KMS-11 (cell line): ENCODE measurements at regions not wholly inside any gene's neighbourhood (a gene's known extent, or its start where the extent isn't known, plus 50 kb on each side); places are given as distances from the start of the nearest gene placed in this dataset.

Experiments used
- H2AFZ ChIP-seq: fragments of 200-600 bp; sonication (generic); 2 replicates; pipeline ENCODE4 v1.6.1; 2016; ENCODE audit warnings: antibody characterized with exemption, mixed run types, low read depth
- H3K27ac ChIP-seq: fragments of 200-600 bp; sonication (generic); 2 replicates; pipeline ENCODE4 v1.6.1; 2016; ENCODE audit warnings: mild to moderate bottlenecking, mixed run types
- H3K27me3 ChIP-seq: fragments of 200-600 bp; sonication (generic); 2 replicates; pipeline ENCODE4 v1.6.1; 2017; ENCODE audit warnings: mild to moderate bottlenecking, low read depth, mixed run types, moderate library complexity; ENCODE audit not compliant: insufficient read depth
- H3K36me3 ChIP-seq: fragments of 200-600 bp; sonication (generic); 2 replicates; pipeline ENCODE4 v1.6.1; 2017; ENCODE audit warnings: mild to moderate bottlenecking, mixed run types; ENCODE audit not compliant: insufficient read depth
- H3K4me1 ChIP-seq: fragments of 200-600 bp; sonication (generic); 2 replicates; pipeline ENCODE4 v1.6.1; 2016; ENCODE audit warnings: mild to moderate bottlenecking, low read depth, mixed run types; ENCODE audit not compliant: poor library complexity, severe bottlenecking
- H3K4me2 ChIP-seq: fragments of 200-600 bp; sonication (generic); 2 replicates; pipeline ENCODE4 v1.7.0; 2016; ENCODE audit warnings: mild to moderate bottlenecking, mixed run types
- H3K4me3 ChIP-seq: fragments of 200-600 bp; sonication (generic); IDR thresholded peaks from 2 replicates; pipeline ENCODE4 v1.6.1; 2017; ENCODE audit warnings: low read depth, low read length, mixed read lengths; ENCODE audit not compliant: insufficient read depth
- H3K79me2 ChIP-seq: fragments of 200-600 bp; sonication (generic); 2 replicates; pipeline ENCODE4 v1.6.1; 2016; ENCODE audit warnings: low read depth, mixed run types; ENCODE audit not compliant: insufficient read depth
- H3K9ac ChIP-seq: fragments of 200-600 bp; sonication (generic); 2 replicates; pipeline ENCODE4 v1.6.1; 2016; ENCODE audit warnings: mild to moderate bottlenecking, mixed run types
- H4K20me1 ChIP-seq: fragments of 200-600 bp; sonication (generic); 2 replicates; pipeline ENCODE4 v1.6.1; 2016; ENCODE audit warnings: mild to moderate bottlenecking, mixed run types; ENCODE audit not compliant: insufficient read depth
- TF ChIP-seq, protein P1 (sequence below): fragments of 200-600 bp; sonication (generic); conservative IDR thresholded peaks from 2 replicates; pipeline ENCODE4 v1.6.1; 2017; ENCODE audit warnings: low read depth, mild to moderate bottlenecking, antibody characterized with exemption, low read length, moderate library complexity, mixed read lengths

DNA sequence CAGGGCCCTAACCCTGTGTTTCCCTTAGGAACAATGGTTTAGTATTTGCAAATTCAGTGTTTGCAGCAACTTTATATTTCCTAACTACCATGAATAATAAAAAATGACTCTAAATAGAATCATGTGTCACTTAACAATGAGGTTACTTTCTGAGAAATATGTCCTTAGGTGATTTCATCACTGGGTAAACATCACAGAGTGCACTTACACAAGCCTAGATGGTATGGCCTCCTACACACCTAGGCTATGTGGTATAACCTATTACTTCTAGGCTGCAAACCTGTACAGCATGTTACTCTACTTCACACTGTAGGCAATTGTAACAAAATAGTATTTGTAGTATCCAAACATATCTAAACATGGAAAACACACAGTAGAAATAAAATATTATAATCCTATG lies 1174.6 kb upstream of the LRRTM3 start:
- Histone ChIP-seq H3K4me3 (no peak overlapping the region), H3K36me3 (no peaks in the 10 kb centered on the region), H2AFZ (no peak overlapping the region), H4K20me1 (no peaks in the 10 kb centered on the region), H3K27me3 (no peaks in the 10 kb centered on the region), H3K79me2 (no peaks in the 10 kb centered on the region), H3K4me2 (no peak overlapping the region), H3K9ac (no peak overlapping the region), H3K27ac (no peak overlapping the region), H3K4me1 (no peaks in the 10 kb centered on the region)
- TF ChIP-seq, protein P1, sequence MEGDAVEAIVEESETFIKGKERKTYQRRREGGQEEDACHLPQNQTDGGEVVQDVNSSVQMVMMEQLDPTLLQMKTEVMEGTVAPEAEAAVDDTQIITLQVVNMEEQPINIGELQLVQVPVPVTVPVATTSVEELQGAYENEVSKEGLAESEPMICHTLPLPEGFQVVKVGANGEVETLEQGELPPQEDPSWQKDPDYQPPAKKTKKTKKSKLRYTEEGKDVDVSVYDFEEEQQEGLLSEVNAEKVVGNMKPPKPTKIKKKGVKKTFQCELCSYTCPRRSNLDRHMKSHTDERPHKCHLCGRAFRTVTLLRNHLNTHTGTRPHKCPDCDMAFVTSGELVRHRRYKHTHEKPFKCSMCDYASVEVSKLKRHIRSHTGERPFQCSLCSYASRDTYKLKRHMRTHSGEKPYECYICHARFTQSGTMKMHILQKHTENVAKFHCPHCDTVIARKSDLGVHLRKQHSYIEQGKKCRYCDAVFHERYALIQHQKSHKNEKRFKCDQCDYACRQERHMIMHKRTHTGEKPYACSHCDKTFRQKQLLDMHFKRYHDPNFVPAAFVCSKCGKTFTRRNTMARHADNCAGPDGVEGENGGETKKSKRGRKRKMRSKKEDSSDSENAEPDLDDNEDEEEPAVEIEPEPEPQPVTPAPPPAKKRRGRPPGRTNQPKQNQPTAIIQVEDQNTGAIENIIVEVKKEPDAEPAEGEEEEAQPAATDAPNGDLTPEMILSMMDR, result no peak

GRCh38 chr10:65751896-65752295 lies 1173.9 kb upstream of the LRRTM3 start:
- Histone ChIP-seq H3K36me3 (no peaks in the 10 kb centered on the region), H3K4me1 (no peaks in the 10 kb centered on the region), H3K27ac (no peak overlapping the region), H3K4me3 (no peak overlapping the region), H4K20me1 (no peaks in the 10 kb centered on the region), H3K4me2 (no peak overlapping the region), H3K79me2 (no peaks in the 10 kb centered on the region), H3K9ac (no peak overlapping the region), H2AFZ (no peak overlapping the region), H3K27me3 (no peaks in the 10 kb centered on the region)
- TF ChIP-seq, protein P1, result no peak

DNA sequence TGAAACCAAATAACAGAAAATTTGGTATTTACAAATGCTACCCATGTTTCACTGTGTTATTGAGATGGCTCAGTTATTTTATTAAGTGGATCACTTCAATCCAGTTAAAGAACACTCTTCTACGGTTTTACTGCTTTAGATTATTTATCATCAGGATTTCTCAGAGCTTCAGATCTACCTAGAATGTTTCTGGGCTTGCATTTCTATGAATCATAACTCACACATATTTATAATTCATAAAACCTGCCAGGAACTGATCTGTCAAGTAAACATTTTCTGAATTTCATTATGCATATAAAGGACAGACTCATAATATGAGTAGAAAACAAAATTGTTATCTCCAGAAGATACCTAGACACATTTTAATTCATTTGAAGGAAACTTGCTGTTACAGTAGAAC lies 1172.3 kb upstream of the LRRTM3 start:
- TF ChIP-seq, protein P1, result no peak
- Histone ChIP-seq H3K4me1 (no peaks in the 10 kb centered on the region), H3K4me3 (no peak overlapping the region), H3K9ac (no peak overlapping the region), H2AFZ (no peak overlapping the region), H3K27me3 (no peaks in the 10 kb centered on the region), H4K20me1 (no peaks in the 10 kb centered on the region), H3K36me3 (no peaks in the 10 kb centered on the region), H3K79me2 (no peaks in the 10 kb centered on the region), H3K4me2 (no peak overlapping the region), H3K27ac (no peak overlapping the region)

- H3K27ac ChIP-seq, result no peak overlapping the region
- H3K36me3 ChIP-seq, result no peaks in the 10 kb centered on the region
- no peaks in the 10 kb centered on the region for H3K4me1 ChIP-seq
- no peaks in the 10 kb centered on the region for H4K20me1 ChIP-seq
- H3K4me2 ChIP-seq, result no peak overlapping the region
- no peak overlapping the region for H3K4me3 ChIP-seq
- H3K9ac ChIP-seq, result no peak overlapping the region
- H3K79me2 ChIP-seq, result no peaks in the 10 kb centered on the region
- H2AFZ ChIP-seq, result no peak overlapping the region
- TF ChIP-seq, protein P1, result no peak
- H3K27me3 ChIP-seq, result no peaks in the 10 kb centered on the region
Measured at GRCh38 chr10:65754112-65754511, 1171.7 kb upstream of the LRRTM3 start.
